ENCODE measurements at regions not wholly inside any gene's neighbourhood (a gene's known extent, or its start where the extent isn't known, plus 50 kb on each side); places are given as distances from the start of the nearest gene placed in this dataset.

DNA sequence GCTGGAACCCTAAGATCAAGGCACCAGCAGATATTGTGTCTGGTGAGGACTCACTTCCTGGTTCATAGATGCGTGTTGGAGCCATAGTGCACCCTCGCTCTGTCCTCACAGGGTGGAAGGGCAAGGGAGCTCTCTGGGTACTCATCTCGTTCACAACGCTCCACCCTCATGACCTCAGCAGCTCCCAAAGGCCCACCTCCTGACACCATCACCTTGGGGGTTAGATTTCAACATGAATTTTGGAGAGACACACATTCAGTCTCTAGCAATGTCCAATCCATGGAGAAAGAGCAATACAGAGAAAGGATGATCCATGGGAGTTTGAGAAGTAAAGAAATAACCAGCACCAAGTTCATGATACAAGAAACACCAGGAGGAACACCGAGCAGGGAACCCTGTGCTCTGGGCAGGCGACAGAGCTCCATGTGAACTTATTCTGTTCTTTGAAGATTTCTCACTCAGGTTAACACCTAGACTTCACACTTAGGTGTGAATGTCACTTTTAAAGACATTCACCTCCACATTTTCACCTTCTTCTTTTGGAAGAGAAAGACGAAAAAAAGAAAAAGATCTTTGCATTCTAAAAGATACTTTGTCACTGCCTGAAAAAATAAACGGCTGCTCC, 171.8 kb upstream of the FAM9B start:
- no peaks in the 10 kb centered on the region for H3K79me2 ChIP-seq (ENCODE audit: low read length)
- H3K27me3 ChIP-seq (ENCODE audit: low read length) = no peaks in the 10 kb centered on the region
- no TSS peak for BruUV-seq (replicated peaks)
- intact Hi-C loops (cut with micrococcal nuclease) = no loop called here
- peaks cover 9% of the 10 kb centered on the region for H3K4me1 ChIP-seq (ENCODE audit: insufficient read depth, low read length)
- POLR2A ChIA-PET (ENCODE audit: unreplicated experiment) = no interaction called here
- no peak overlapping the region for H3K9ac ChIP-seq (ENCODE audit: low read length)
- no peaks in the 10 kb centered on the region for H3F3A ChIP-seq (ENCODE audit: low read length, unreplicated experiment)
- H4K20me1 ChIP-seq (ENCODE audit: low read length) = no peaks in the 10 kb centered on the region
- ATAC-seq (no peak), DNase-seq (no peak)
- H2AFZ ChIP-seq (ENCODE audit: low read length) = no peak overlapping the region
- H3K9me2 ChIP-seq (replicated peaks; ENCODE audit: low read length) = no peaks in the 10 kb centered on the region
- CTCF ChIA-PET = no interaction called here
- TF ChIP-seq EZH2phosphoT487 (IDR thresholded peaks at IDR 0.05; ENCODE audit: borderline replicate concordance, low read length) = no peak
- no peak for TF ChIP-seq EZH2 (IDR thresholded peaks at IDR 0.05; ENCODE audit: low read length, unreplicated experiment)
- TF ChIP-seq, protein P1, sequence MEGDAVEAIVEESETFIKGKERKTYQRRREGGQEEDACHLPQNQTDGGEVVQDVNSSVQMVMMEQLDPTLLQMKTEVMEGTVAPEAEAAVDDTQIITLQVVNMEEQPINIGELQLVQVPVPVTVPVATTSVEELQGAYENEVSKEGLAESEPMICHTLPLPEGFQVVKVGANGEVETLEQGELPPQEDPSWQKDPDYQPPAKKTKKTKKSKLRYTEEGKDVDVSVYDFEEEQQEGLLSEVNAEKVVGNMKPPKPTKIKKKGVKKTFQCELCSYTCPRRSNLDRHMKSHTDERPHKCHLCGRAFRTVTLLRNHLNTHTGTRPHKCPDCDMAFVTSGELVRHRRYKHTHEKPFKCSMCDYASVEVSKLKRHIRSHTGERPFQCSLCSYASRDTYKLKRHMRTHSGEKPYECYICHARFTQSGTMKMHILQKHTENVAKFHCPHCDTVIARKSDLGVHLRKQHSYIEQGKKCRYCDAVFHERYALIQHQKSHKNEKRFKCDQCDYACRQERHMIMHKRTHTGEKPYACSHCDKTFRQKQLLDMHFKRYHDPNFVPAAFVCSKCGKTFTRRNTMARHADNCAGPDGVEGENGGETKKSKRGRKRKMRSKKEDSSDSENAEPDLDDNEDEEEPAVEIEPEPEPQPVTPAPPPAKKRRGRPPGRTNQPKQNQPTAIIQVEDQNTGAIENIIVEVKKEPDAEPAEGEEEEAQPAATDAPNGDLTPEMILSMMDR (conservative IDR thresholded peaks at IDR 0.05; ENCODE audit: low read depth, low read length) = no peak
- no peak overlapping the region for H3K27ac ChIP-seq (ENCODE audit: low read length)
- H3K36me3 ChIP-seq (ENCODE audit: low read depth, low read length) = no peaks in the 10 kb centered on the region
- H3K4me3 ChIP-seq (ENCODE audit: low read length) = no peak overlapping the region
- H3K4me2 ChIP-seq (ENCODE audit: low read length) = no peak overlapping the region
- no peaks in the 10 kb centered on the region for H3K9me3 ChIP-seq (ENCODE audit: low read length)

DNA sequence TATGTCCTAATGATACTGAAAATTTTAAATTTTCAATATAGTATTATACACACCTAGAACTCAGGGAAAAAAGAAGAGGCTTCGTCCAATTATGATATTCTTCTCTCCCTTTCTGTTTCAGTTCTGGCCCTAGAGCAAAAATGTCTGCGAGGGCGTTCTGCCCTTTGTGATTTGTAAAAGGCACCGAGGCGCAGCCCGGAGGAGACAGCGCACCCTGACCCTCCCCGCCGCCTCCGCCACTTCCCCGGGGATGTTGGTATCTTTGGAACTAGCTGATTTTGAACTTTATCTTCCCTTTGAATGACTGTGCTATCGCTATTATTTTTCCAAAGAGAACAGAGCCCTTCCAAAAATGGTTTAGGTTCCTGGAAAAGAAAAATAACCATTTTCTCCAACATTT, 173.2 kb upstream of the FAM9B start:
- Histone ChIP-seq H3K4me1 (ENCODE audit: insufficient read depth, low read length) (peaks cover 9% of the 10 kb centered on the region), H3K36me3 (ENCODE audit: low read depth, low read length) (no peaks in the 10 kb centered on the region), H3K27me3 (ENCODE audit: low read length) (no peaks in the 10 kb centered on the region), H3K27ac (ENCODE audit: low read length) (no peak overlapping the region), H3F3A (ENCODE audit: low read length, unreplicated experiment) (no peaks in the 10 kb centered on the region), H3K9me2 (replicated peaks; ENCODE audit: low read length) (no peaks in the 10 kb centered on the region), H3K4me3 (ENCODE audit: low read length) (no peak overlapping the region), H3K9ac (ENCODE audit: low read length) (no peak overlapping the region), H3K79me2 (ENCODE audit: low read length) (no peaks in the 10 kb centered on the region), H3K9me3 (ENCODE audit: low read length) (no peaks in the 10 kb centered on the region), H4K20me1 (ENCODE audit: low read length) (no peaks in the 10 kb centered on the region), H2AFZ (ENCODE audit: low read length) (no peak overlapping the region), H3K4me2 (ENCODE audit: low read length) (no peak overlapping the region)
- TF ChIP-seq, protein P1 (conservative IDR thresholded peaks at IDR 0.05; ENCODE audit: low read depth, low read length) = no peak
- TF ChIP-seq EZH2phosphoT487 (IDR thresholded peaks at IDR 0.05; ENCODE audit: borderline replicate concordance, low read length) (no peak), EZH2 (IDR thresholded peaks at IDR 0.05; ENCODE audit: low read length, unreplicated experiment) (no peak)
- intact Hi-C loops (cut with micrococcal nuclease) = no loop called here
- no peak for DNase-seq
- no TSS peak for BruUV-seq (replicated peaks)
- CTCF ChIA-PET = no interaction called here
- POLR2A ChIA-PET (ENCODE audit: unreplicated experiment) = no interaction called here
- ATAC-seq = no peak

DNA sequence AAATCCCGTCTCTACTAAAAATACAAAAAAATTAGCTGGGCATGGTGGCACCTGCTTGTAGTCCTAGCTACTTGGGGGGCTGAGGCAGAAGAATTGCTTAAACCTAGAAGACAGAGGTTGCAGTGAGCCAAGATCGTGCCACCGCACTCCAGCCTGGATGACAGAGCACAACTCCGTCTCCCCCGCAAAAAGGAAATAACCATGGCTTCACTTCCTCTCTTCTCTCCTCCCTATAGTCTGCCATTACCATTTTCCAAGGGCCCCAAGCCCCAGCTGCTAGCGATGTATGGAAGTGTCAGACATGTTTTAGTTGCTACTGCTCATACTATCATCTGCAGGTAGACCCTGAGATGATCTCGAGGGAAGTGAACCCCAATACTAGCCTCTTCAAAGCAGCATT, 177.3 kb upstream of the FAM9B start:
- Histone ChIP-seq H3K27ac (ENCODE audit: low read length) (no peak overlapping the region), H3K9ac (ENCODE audit: low read length) (no peak overlapping the region), H2AFZ (ENCODE audit: low read length) (no peak overlapping the region), H3K36me3 (ENCODE audit: low read depth, low read length) (no peaks in the 10 kb centered on the region), H3K79me2 (ENCODE audit: low read length) (no peaks in the 10 kb centered on the region), H3F3A (ENCODE audit: low read length, unreplicated experiment) (no peaks in the 10 kb centered on the region), H3K9me3 (ENCODE audit: low read length) (no peaks in the 10 kb centered on the region), H3K4me1 (ENCODE audit: insufficient read depth, low read length) (no peaks in the 10 kb centered on the region), H3K4me3 (ENCODE audit: low read length) (no peak overlapping the region), H3K27me3 (ENCODE audit: low read length) (no peaks in the 10 kb centered on the region), H3K4me2 (ENCODE audit: low read length) (no peak overlapping the region), H4K20me1 (ENCODE audit: low read length) (no peaks in the 10 kb centered on the region), H3K9me2 (replicated peaks; ENCODE audit: low read length) (no peaks in the 10 kb centered on the region)
- BruUV-seq (replicated peaks) = no TSS peak
- POLR2A ChIA-PET (ENCODE audit: unreplicated experiment) = no interaction called here
- TF ChIP-seq EZH2 (IDR thresholded peaks at IDR 0.05; ENCODE audit: low read length, unreplicated experiment) = no peak
- TF ChIP-seq, protein P1 (conservative IDR thresholded peaks at IDR 0.05; ENCODE audit: low read depth, low read length) = no peak
- TF ChIP-seq EZH2phosphoT487 (IDR thresholded peaks at IDR 0.05; ENCODE audit: borderline replicate concordance, low read length) = no peak
- ATAC-seq (no peak), DNase-seq (no peak)
- CTCF ChIA-PET = no interaction called here
- intact Hi-C loops (cut with micrococcal nuclease) = no loop called here

Data from PC-3 (cell line).